B cell (primary cell): ENCODE measurements at regions not wholly inside any gene's neighbourhood (a gene's known extent, or its start where the extent isn't known, plus 50 kb on each side); places are given as distances from the start of the nearest gene placed in this dataset.

Source experiments
- ATAC-seq: fragments of 200-7000 bp; cut with Tn5 transposase; one replicate; pipeline ENCODE4 v1.10.0; 2021; ENCODE audit warnings: low read depth, mild to moderate bottlenecking, moderate number of reproducible peaks, moderate library complexity
- CTCF ChIA-PET: fragments of 350-600 bp; sonication (Branson Sonifier 250); formaldehyde crosslinking; loops from one replicate; lab custom pipeline; 2021; ENCODE audit warnings: antibody characterized with exemption, inconsistent platforms; lab: Charles Lee
- POLR2A ChIA-PET: fragments of 350-600 bp; sonication (Branson Sonifier 250); formaldehyde crosslinking; loops from one replicate; lab custom pipeline; 2021; ENCODE audit warnings: antibody characterized with exemption; lab: Charles Lee
- DNase-seq: peaks from one replicate; pipeline ENCODE4 v3.0.0; 2013
- H2AFZ ChIP-seq: 2 replicates; pipeline ENCODE4 v1.6.1; 2012; ENCODE audit warnings: mild to moderate bottlenecking, low read depth, low read length; ENCODE audit not compliant: insufficient read depth, poor library complexity, severe bottlenecking
- H3K27ac ChIP-seq, 2 donors: 1 replicate in 1 of 2; 2 replicates in 1 of 2; pipeline ENCODE4 v1.5.1; 2012 to 2013; ENCODE audit warnings: low read length in 2 of 2, mild to moderate bottlenecking in 2 of 2, moderate library complexity in 1 of 2
- H3K27me3 ChIP-seq, 4 experiments: fragments of 200-600 bp in 1 of 4; sonication (generic) in 1 of 4; replicated peaks in 1 of 4; 1 replicate in 2 of 4; 2 replicates in 2 of 4; pipeline versions ENCODE4 v1.6.1 to v1.7.0; 2013 to 2016; ENCODE audit warnings: low read length in 3 of 4, mild to moderate bottlenecking in 2 of 4, mixed read lengths in 1 of 4, moderate library complexity in 1 of 4; ENCODE audit not compliant: insufficient read depth in 4 of 4, control insufficient read depth in 3 of 4; ENCODE audit errors: control extremely low read depth in 1 of 4
- H3K36me3 ChIP-seq, 2 experiments: replicated peaks in 1 of 2; 1 replicate in 1 of 2; 2 replicates in 1 of 2; pipeline versions ENCODE4 v1.6.1 to v1.7.1; 2013; ENCODE audit warnings: low read length in 1 of 2; ENCODE audit not compliant: insufficient read depth in 2 of 2, control insufficient read depth in 1 of 2; ENCODE audit errors: control extremely low read depth in 1 of 2, extremely low read depth in 1 of 2
- H3K4me1 ChIP-seq, 2 donors: fragments of 200-600 bp in 1 of 2; sonication (generic) in 1 of 2; 1 replicate in 1 of 2; 2 replicates in 1 of 2; pipeline versions ENCODE4 v1.5.1 to v1.6.1; 2013 to 2017; ENCODE audit warnings: low read length in 2 of 2; ENCODE audit not compliant: control insufficient read depth in 2 of 2, insufficient read depth in 2 of 2
- H3K4me2 ChIP-seq: replicated peaks from 2 replicates; pipeline ENCODE3; 2012; ENCODE audit warnings: mild to moderate bottlenecking, low read depth, low read length; ENCODE audit not compliant: poor library complexity, severe bottlenecking
- H3K4me3 ChIP-seq, 5 experiments: fragments of 200-600 bp in 1 of 5; sonication (generic) in 1 of 5; 1 replicate in 3 of 5; 2 replicates in 2 of 5; pipeline versions ENCODE4 v1.5.1 to v1.7.0; 2011 to 2016; ENCODE audit warnings: low read length in 4 of 5, mild to moderate bottlenecking in 4 of 5, low read depth in 2 of 5, control low read depth in 1 of 5, moderate library complexity in 1 of 5; ENCODE audit not compliant: insufficient read depth in 1 of 5; ENCODE audit errors: control extremely low read depth in 1 of 5, extremely low read depth in 1 of 5
- H3K79me2 ChIP-seq: fragments of 200-600 bp; sonication (generic); one replicate; pipeline ENCODE4 v1.6.0; 2016; ENCODE audit warnings: low read length; ENCODE audit not compliant: control insufficient read depth, insufficient read depth
- H3K9ac ChIP-seq: fragments of 200-600 bp; sonication (generic); 2 replicates; pipeline ENCODE4 v1.6.1; 2017; ENCODE audit warnings: mild to moderate bottlenecking, low read length, moderate library complexity
- H3K9me3 ChIP-seq, 3 donors: one replicate each; pipeline versions ENCODE4 v1.6.1 to v1.7.1; 2013; ENCODE audit warnings: low read length in 2 of 3; ENCODE audit not compliant: control insufficient read depth in 2 of 3, insufficient read depth in 1 of 3; ENCODE audit errors: control extremely low read depth in 1 of 3
- H4K20me1 ChIP-seq: 2 replicates; pipeline ENCODE4 v1.6.0; 2012; ENCODE audit warnings: mild to moderate bottlenecking, low read length; ENCODE audit not compliant: insufficient read depth, control insufficient read depth, poor library complexity, severe bottlenecking
- H3K27ac Mint-ChIP-seq: one replicate; pipeline ENCODE4 v1.8.0; 2021; ENCODE audit warnings: mixed read lengths
- H3K27me3 Mint-ChIP-seq: one replicate; pipeline ENCODE4 v1.8.0; 2021; ENCODE audit warnings: mixed read lengths
- H3K4me1 Mint-ChIP-seq: one replicate; pipeline ENCODE4 v1.8.0; 2021; ENCODE audit warnings: mixed read lengths
- H3K4me3 Mint-ChIP-seq: one replicate; pipeline ENCODE4 v1.8.0; 2021; ENCODE audit warnings: mixed read lengths
- H3K9me3 Mint-ChIP-seq: one replicate; pipeline ENCODE4 v1.8.0; 2022; ENCODE audit warnings: mixed read lengths; ENCODE audit not compliant: insufficient read depth
- CTCF ChIP-seq: fragments of 200-600 bp; IDR thresholded peaks from one replicate; pipeline ENCODE4 v1.8.0; 2022; ENCODE audit warnings: antibody characterized with exemption, mild to moderate bottlenecking
- EZH2 ChIP-seq: IDR thresholded peaks from 2 replicates; pipeline ENCODE4 v1.6.1; 2012; ENCODE audit warnings: borderline replicate concordance, low read depth, mild to moderate bottlenecking, moderate library complexity, low read length; ENCODE audit not compliant: insufficient read depth, poor library complexity, severe bottlenecking
- WGBS: methylation state at CpG from one replicate; pipeline ENCODE4 v1.1.5; 2013; ENCODE audit warnings: missing lambda C conversion rate; ENCODE audit not compliant: insufficient coverage; 5-methylcytosine and 5-hydroxymethylcytosine counted together
- intact Hi-C: fragments of 100-400 bp; cut with micrococcal nuclease; formaldehyde crosslinking; loops from one replicate; pipeline ENCODE4 v1.10.0; 2022

GRCh38 chr18:77679869-77680268 is 430.2 kb downstream of the GALR1 start:
- ChIA-PET POLR2A (no interaction called here), CTCF (no interaction called here)
- no peaks in the 10 kb centered on the region for H3K4me1 ChIP-seq
- Mint-ChIP-seq H3K27ac (no peak overlapping the region), H3K27me3 (peaks cover 8% of the 10 kb centered on the region), H3K4me3 (no peak overlapping the region), H3K9me3 (no peaks in the 10 kb centered on the region), H3K4me1 (no peaks in the 10 kb centered on the region)
- no peaks in the 10 kb centered on the region for H4K20me1 ChIP-seq
- no peaks in the 10 kb centered on the region for H3K27me3 ChIP-seq
- no peaks in the 10 kb centered on the region for H3K36me3 ChIP-seq
- no peak for TF ChIP-seq EZH2
- no peak for TF ChIP-seq CTCF
- DNase-seq, result no peak
- no peak for ATAC-seq
- no peak overlapping the region for H3K4me3 ChIP-seq
- no peak overlapping the region for H3K27ac ChIP-seq
- H3K79me2 ChIP-seq, result no peaks in the 10 kb centered on the region
- H3K4me2 ChIP-seq, result no peak overlapping the region
- no peak overlapping the region for H2AFZ ChIP-seq
- intact Hi-C loops, result no loop called here
- no peaks in the 10 kb centered on the region for H3K9me3 ChIP-seq
- WGBS, result no CpG with 5 or more reads among the region's 3 CpGs
- H3K9ac ChIP-seq, result no peak overlapping the region

GRCh38 chr18:77700051-77700450 is 450.4 kb downstream of the GALR1 start:
- Histone ChIP-seq H2AFZ (no peak overlapping the region), H3K9ac (no peak overlapping the region), H3K4me2 (no peak overlapping the region), H3K4me1 (no peaks in the 10 kb centered on the region), H4K20me1 (no peaks in the 10 kb centered on the region), H3K27me3 (no peaks in the 10 kb centered on the region), H3K36me3 (no peaks in the 10 kb centered on the region), H3K79me2 (no peaks in the 10 kb centered on the region), H3K4me3 (no peak overlapping the region), H3K9me3 (no peaks in the 10 kb centered on the region), H3K27ac (no peak overlapping the region)
- Mint-ChIP-seq H3K27me3 (peaks cover 14% of the 10 kb centered on the region), H3K27ac (no peak overlapping the region), H3K4me3 (no peak overlapping the region), H3K9me3 (no peaks in the 10 kb centered on the region), H3K4me1 (no peaks in the 10 kb centered on the region)
- intact Hi-C loops, result loop anchor here (5.0 kb wide), 1 partner anchor 823 kb away; no protein-coding TSS in a partner anchor
- no peak for TF ChIP-seq CTCF
- no peak for TF ChIP-seq EZH2
- CTCF ChIA-PET, result no interaction called here
- POLR2A ChIA-PET, result no interaction called here
- DNase-seq, result no peak
- ATAC-seq, result no peak
- 86% methylated on average over 5 of the region's 6 CpGs for WGBS
